MCF 10A (cell line): ENCODE measurements at regions not wholly inside any gene's neighbourhood (a gene's known extent, or its start where the extent isn't known, plus 50 kb on each side); places are given as distances from the start of the nearest gene placed in this dataset.

Experiments
- BruUV-seq: library from RNA; stranded (reverse); fragments of 400-500 nt; replicated peaks from 2 replicates; lab custom pipeline; 2021; lab: Mats Ljungman, UMichigan
- CTCF ChIA-PET: fragments of 300-600 bp; sonication (Branson Sonifier 250); formaldehyde crosslinking; extraction: SDS; loops from one replicate; lab custom pipeline; 2021; ENCODE audit warnings: antibody characterized with exemption, inconsistent platforms; lab: Yijun Ruan, JAX
- POLR2A ChIA-PET: fragments of 300-600, 350-650 bp; sonication (Branson Sonifier 250); formaldehyde crosslinking; extraction: SDS; loops from one replicate; lab custom pipeline; 2020; ENCODE audit warnings: antibody characterized with exemption, inconsistent platforms; lab: Yijun Ruan, JAX
- DNase-seq: peaks from one replicate; pipeline ENCODE4 v3.0.0-alpha.2; 2018; ENCODE audit not compliant: unreplicated experiment
- H3K27ac Mint-ChIP-seq: one replicate; pipeline ENCODE4 v1.8.0; 2022; ENCODE audit warnings: mild to moderate bottlenecking, low read depth, mixed read lengths; ENCODE audit not compliant: unreplicated experiment
- H3K27me3 Mint-ChIP-seq: one replicate; pipeline ENCODE4 v1.8.0; 2022; ENCODE audit warnings: mixed read lengths; ENCODE audit not compliant: insufficient read depth, unreplicated experiment
- H3K36me3 Mint-ChIP-seq: one replicate; pipeline ENCODE4 v1.8.0; 2022; ENCODE audit warnings: mild to moderate bottlenecking, moderate library complexity, mixed read lengths; ENCODE audit not compliant: insufficient read depth, unreplicated experiment
- H3K4me1 Mint-ChIP-seq: one replicate; pipeline ENCODE4 v1.8.0; 2022; ENCODE audit warnings: mixed read lengths; ENCODE audit not compliant: insufficient read depth, unreplicated experiment
- H3K4me3 Mint-ChIP-seq: one replicate; pipeline ENCODE4 v1.8.0; 2022; ENCODE audit warnings: mild to moderate bottlenecking, moderate library complexity, mixed read lengths; ENCODE audit not compliant: unreplicated experiment
- H3K9me3 Mint-ChIP-seq: one replicate; pipeline ENCODE4 v1.8.0; 2022; ENCODE audit warnings: mixed read lengths; ENCODE audit not compliant: unreplicated experiment
- intact Hi-C: fragments of 100-400 bp; cut with micrococcal nuclease; formaldehyde crosslinking; loops from 2 replicates; pipeline ENCODE4 v1.14.1; 2022
- TF ChIP-seq, protein P1 (sequence below): fragments of 200-600 bp; IDR thresholded peaks from one replicate; pipeline ENCODE4 v1.8.0; 2022; ENCODE audit warnings: antibody characterized with exemption, mild to moderate bottlenecking; ENCODE audit not compliant: unreplicated experiment

DNA sequence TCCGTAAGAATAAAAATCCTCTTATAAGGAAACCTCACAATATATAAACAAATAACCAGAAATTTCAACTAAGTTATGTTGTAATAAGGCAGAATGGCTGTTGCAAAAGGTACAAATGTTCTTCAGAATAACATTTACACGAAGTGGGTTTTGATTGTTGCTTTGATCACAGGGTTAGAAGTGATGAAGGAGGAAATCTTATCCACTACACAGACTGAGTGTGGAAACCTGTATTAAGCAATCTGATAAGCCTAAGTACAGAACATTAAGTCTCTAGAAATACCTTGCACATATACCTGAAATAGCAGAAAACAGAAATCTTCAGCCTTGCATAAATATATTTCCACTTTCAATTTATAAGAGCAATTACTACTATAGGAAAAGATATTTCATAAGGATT lies 251.9 kb downstream of the ETV1 start:
- H3K36me3 Mint-ChIP-seq = no peaks in the 10 kb centered on the region
- H3K4me1 Mint-ChIP-seq = no peaks in the 10 kb centered on the region
- H3K27me3 Mint-ChIP-seq = no peaks in the 10 kb centered on the region
- no peak for DNase-seq
- TF ChIP-seq, protein P1, sequence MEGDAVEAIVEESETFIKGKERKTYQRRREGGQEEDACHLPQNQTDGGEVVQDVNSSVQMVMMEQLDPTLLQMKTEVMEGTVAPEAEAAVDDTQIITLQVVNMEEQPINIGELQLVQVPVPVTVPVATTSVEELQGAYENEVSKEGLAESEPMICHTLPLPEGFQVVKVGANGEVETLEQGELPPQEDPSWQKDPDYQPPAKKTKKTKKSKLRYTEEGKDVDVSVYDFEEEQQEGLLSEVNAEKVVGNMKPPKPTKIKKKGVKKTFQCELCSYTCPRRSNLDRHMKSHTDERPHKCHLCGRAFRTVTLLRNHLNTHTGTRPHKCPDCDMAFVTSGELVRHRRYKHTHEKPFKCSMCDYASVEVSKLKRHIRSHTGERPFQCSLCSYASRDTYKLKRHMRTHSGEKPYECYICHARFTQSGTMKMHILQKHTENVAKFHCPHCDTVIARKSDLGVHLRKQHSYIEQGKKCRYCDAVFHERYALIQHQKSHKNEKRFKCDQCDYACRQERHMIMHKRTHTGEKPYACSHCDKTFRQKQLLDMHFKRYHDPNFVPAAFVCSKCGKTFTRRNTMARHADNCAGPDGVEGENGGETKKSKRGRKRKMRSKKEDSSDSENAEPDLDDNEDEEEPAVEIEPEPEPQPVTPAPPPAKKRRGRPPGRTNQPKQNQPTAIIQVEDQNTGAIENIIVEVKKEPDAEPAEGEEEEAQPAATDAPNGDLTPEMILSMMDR = no peak
- no TSS peak for BruUV-seq
- no peak overlapping the region for H3K27ac Mint-ChIP-seq
- ChIA-PET POLR2A (no interaction called here), CTCF (no interaction called here)
- H3K4me3 Mint-ChIP-seq = no peak overlapping the region
- intact Hi-C loops = no loop called here
- no peaks in the 10 kb centered on the region for H3K9me3 Mint-ChIP-seq

DNA sequence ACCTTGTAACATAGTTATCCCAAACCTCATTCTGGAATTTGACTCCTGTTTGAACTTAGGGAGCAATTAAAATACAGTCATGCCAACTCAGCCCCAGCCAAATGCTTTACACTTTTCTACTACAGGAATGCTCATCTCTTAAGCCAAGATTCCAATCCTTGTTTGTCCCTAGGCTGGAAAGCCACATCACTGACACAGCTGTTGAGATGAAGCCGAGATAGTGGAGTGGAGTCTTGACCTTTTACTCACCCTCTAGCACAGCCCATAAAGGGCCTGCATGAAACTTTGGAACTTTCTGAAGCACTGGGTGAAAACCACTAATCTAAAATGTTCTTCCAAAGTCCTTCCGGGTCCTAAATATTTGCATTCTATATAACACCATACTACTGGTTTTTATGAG lies 247.3 kb downstream of the ETV1 start:
- Mint-ChIP-seq H3K27me3 (no peaks in the 10 kb centered on the region), H3K4me3 (no peak overlapping the region), H3K4me1 (no peaks in the 10 kb centered on the region), H3K36me3 (no peaks in the 10 kb centered on the region), H3K27ac (no peak overlapping the region), H3K9me3 (no peaks in the 10 kb centered on the region)
- TF ChIP-seq, protein P1 = no peak
- no TSS peak for BruUV-seq
- ChIA-PET CTCF (interaction anchor here (0.6 to 3.9 kb wide), 12 partner anchors 11 to 716 kb away, joined by 3 to 29 read pairs (median 4); no protein-coding TSS in a partner anchor), POLR2A (interaction anchor here (0.6 kb wide), 1 partner anchor 460 kb away, joined by 3 read pairs; no protein-coding TSS in a partner anchor)
- no peak for DNase-seq
- intact Hi-C loops = loop anchor here (1.0 to 5.0 kb wide), 3 partner anchors 217 to 460 kb away; partner anchors contain the start of gene ETV1

DNA sequence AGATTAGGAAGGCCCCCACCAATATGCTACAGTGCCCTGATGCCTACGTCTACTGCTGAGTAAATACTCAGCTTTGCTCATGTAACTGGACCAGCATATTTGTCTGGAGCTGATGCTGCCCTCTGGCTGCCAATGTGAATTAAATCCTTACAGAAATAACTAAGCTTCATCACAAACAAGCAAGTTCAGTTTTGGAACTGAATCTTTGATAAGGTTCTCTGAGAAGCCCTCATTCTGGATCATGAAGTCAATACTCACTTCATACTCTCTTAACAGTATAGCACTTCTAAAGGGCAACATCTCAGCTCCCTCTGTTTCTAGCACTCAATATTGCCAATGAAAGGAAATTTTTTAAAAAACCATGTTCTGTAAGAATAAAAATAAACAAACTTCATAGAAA lies 246.7 kb downstream of the ETV1 start:
- no TSS peak for BruUV-seq

DNA sequence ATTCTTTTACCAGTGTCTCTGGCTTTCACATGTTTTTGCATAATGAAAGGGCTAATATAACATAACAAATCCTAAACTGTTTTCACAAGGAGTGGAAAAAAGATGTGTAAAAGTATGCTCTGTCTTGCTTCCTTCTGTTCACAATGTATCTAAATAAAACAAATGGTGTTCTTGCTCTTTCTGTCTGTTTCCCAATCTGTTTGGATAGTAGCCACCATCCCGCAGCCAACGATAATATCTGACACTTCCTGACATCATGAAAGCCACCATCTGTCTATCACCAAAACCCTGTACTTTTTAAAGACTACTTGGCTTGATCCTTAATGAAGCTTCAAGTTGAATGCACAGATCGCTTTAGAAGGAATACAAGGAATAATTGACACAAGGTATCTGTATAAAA lies 246.2 kb downstream of the ETV1 start:
- DNase-seq = peak; percentile 43
- Mint-ChIP-seq H3K4me1 (no peaks in the 10 kb centered on the region), H3K27me3 (no peaks in the 10 kb centered on the region), H3K4me3 (no peak overlapping the region), H3K27ac (peak overlapping the region; percentile 4), H3K9me3 (no peaks in the 10 kb centered on the region), H3K36me3 (no peaks in the 10 kb centered on the region)
- ChIA-PET CTCF (interaction anchor here (0.6 to 3.9 kb wide), 18 partner anchors 10 to 948 kb away, joined by 3 to 29 read pairs (median 4); no protein-coding TSS in a partner anchor), POLR2A (interaction anchor here (0.5 kb wide), 1 partner anchor 761 kb away, joined by 3 read pairs; no protein-coding TSS in a partner anchor)
- intact Hi-C loops = loop anchor here (5.0 kb wide), 2 partner anchors 244 to 461 kb away; partner anchors contain the start of gene ETV1
- TF ChIP-seq, protein P1 = no peak
- no TSS peak for BruUV-seq

More for the DNA sequence above, 246.7 kb downstream of the ETV1 start:
- Mint-ChIP-seq H3K4me3 (no peak overlapping the region), H3K27me3 (no peaks in the 10 kb centered on the region), H3K36me3 (no peaks in the 10 kb centered on the region), H3K27ac (peak overlapping the region; percentile 4), H3K4me1 (no peaks in the 10 kb centered on the region), H3K9me3 (no peaks in the 10 kb centered on the region)
- intact Hi-C loops = loop anchor here (1.0 to 5.0 kb wide), 3 partner anchors 218 to 461 kb away; partner anchors contain the start of gene ETV1
- DNase-seq = peak; percentile 66
- TF ChIP-seq, protein P1 = no peak
- POLR2A ChIA-PET = interaction anchor here (0.5 kb wide), 1 partner anchor 761 kb away, joined by 3 read pairs; no protein-coding TSS in a partner anchor
- CTCF ChIA-PET = interaction anchor here (0.6 to 3.9 kb wide), 17 partner anchors 10 to 949 kb away, joined by 3 to 29 read pairs (median 3); no protein-coding TSS in a partner anchor
